Sigmoid colon (tissue), 4 donors: ENCODE measurements at regions not wholly inside any gene's neighbourhood (a gene's known extent, or its start where the extent isn't known, plus 50 kb on each side); places are given as distances from the start of the nearest gene placed in this dataset.

Source experiments
- EP300 ChIP-seq, 4 donors: sonication (generic); formaldehyde crosslinking; IDR thresholded peaks; one replicate each; pipeline ENCODE4 v1.6.1; 2017; ENCODE audit warnings: antibody characterized with exemption in 4 of 4
- POLR2A ChIP-seq, 2 donors: fragments of 450-650 bp; IDR thresholded peaks; one replicate each; pipeline ENCODE4 v1.6.1; 2016; ENCODE audit warnings: antibody characterized with exemption in 2 of 2, mild to moderate bottlenecking in 2 of 2, moderate library complexity in 2 of 2
- POLR2AphosphoS5 ChIP-seq, 4 donors: sonication (generic); formaldehyde crosslinking; IDR thresholded peaks; one replicate each; pipeline ENCODE4 v1.6.1; 2017; ENCODE audit warnings: antibody characterized with exemption in 4 of 4
- TF ChIP-seq, protein P1 (sequence below), 4 experiments: fragments of 450-650 bp in 3 of 4; fragments of 200-600 bp in 1 of 4; IDR thresholded peaks; one replicate each; pipeline ENCODE4 v1.5.1; 2016 to 2019; ENCODE audit warnings: antibody characterized with exemption in 4 of 4, mild to moderate bottlenecking in 3 of 4, moderate library complexity in 2 of 4

GRCh38 chr2:62410926-62411456 lies 95.0 kb downstream of the TMEM17 start:
- TF ChIP-seq, protein P1, sequence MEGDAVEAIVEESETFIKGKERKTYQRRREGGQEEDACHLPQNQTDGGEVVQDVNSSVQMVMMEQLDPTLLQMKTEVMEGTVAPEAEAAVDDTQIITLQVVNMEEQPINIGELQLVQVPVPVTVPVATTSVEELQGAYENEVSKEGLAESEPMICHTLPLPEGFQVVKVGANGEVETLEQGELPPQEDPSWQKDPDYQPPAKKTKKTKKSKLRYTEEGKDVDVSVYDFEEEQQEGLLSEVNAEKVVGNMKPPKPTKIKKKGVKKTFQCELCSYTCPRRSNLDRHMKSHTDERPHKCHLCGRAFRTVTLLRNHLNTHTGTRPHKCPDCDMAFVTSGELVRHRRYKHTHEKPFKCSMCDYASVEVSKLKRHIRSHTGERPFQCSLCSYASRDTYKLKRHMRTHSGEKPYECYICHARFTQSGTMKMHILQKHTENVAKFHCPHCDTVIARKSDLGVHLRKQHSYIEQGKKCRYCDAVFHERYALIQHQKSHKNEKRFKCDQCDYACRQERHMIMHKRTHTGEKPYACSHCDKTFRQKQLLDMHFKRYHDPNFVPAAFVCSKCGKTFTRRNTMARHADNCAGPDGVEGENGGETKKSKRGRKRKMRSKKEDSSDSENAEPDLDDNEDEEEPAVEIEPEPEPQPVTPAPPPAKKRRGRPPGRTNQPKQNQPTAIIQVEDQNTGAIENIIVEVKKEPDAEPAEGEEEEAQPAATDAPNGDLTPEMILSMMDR (IDR thresholded peaks at IDR 0.05), result no peak
- TF ChIP-seq EP300 (IDR thresholded peaks at IDR 0.05) (no peak), POLR2A (IDR thresholded peaks at IDR 0.05) (no peak), POLR2AphosphoS5 (IDR thresholded peaks at IDR 0.05) (no peak)
